Activated CD4-positive, alpha-beta memory T cell treated with anti-CD3 and anti-CD28 coated beads for 36 hours (primary cell): ENCODE measurements at regions not wholly inside any gene's neighbourhood (a gene's known extent, or its start where the extent isn't known, plus 50 kb on each side); places are given as distances from the start of the nearest gene placed in this dataset.

ENCODE experiments used
- CTCF ChIA-PET: fragments of 350-600 bp; sonication (Branson Sonifier 250); formaldehyde crosslinking; loops from one replicate; lab custom pipeline; 2021; ENCODE audit warnings: antibody characterized with exemption, inconsistent platforms; lab: Charles Lee
- POLR2A ChIA-PET: fragments of 350-600 bp; sonication (Branson Sonifier 250); formaldehyde crosslinking; loops from one replicate; lab custom pipeline; 2021; ENCODE audit warnings: antibody characterized with exemption; lab: Charles Lee
- DNase-seq: peaks from one replicate; pipeline ENCODE4 v3.0.0-alpha.2; 2020
- H3K27ac Mint-ChIP-seq: one replicate; pipeline ENCODE4 v1.8.0; 2021; ENCODE audit warnings: mixed read lengths
- H3K27me3 Mint-ChIP-seq: one replicate; pipeline ENCODE4 v1.8.0; 2021; ENCODE audit warnings: mixed read lengths
- H3K36me3 Mint-ChIP-seq: one replicate; pipeline ENCODE4 v1.8.0; 2021; ENCODE audit warnings: mixed read lengths
- H3K4me1 Mint-ChIP-seq: one replicate; pipeline ENCODE4 v1.8.0; 2021; ENCODE audit warnings: low read depth, mixed read lengths
- H3K4me3 Mint-ChIP-seq: one replicate; pipeline ENCODE4 v1.8.0; 2021; ENCODE audit warnings: mild to moderate bottlenecking, mixed read lengths
- H3K9me3 Mint-ChIP-seq: one replicate; pipeline ENCODE4 v1.8.0; 2021; ENCODE audit warnings: mixed read lengths
- intact Hi-C: fragments of 100-400 bp; cut with micrococcal nuclease; formaldehyde crosslinking; loops from one replicate; pipeline ENCODE4 v1.15.1; 2023

DNA sequence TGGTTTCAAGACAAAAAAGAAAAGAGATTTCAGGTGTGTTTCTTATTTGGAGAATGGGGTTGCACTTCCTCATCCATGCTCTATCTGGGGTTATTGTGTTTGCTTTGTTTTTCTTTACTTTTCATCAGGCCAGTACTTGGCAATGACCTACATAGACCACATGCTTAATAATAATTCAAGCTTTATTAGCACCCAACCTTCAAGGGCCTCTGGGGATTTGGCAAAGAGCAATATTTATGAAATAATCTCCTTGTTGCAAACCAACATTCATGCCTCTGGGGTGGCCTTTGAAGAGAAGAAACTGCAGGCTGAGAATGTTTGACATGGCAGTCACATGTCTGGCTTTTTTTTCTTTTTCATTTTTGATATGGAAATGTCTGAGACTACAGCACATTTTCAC lies 68.2 kb upstream of the SNRK start:
- DNase-seq, result no peak
- intact Hi-C loops, result no loop called here
- H3K9me3 Mint-ChIP-seq, result no peaks in the 10 kb centered on the region
- H3K27ac Mint-ChIP-seq, result no peak overlapping the region
- ChIA-PET CTCF (no interaction called here), POLR2A (no interaction called here)
- H3K36me3 Mint-ChIP-seq, result no peaks in the 10 kb centered on the region
- H3K4me3 Mint-ChIP-seq, result no peak overlapping the region
- H3K27me3 Mint-ChIP-seq, result no peaks in the 10 kb centered on the region
- H3K4me1 Mint-ChIP-seq, result peaks cover 46% of the 10 kb centered on the region

DNA sequence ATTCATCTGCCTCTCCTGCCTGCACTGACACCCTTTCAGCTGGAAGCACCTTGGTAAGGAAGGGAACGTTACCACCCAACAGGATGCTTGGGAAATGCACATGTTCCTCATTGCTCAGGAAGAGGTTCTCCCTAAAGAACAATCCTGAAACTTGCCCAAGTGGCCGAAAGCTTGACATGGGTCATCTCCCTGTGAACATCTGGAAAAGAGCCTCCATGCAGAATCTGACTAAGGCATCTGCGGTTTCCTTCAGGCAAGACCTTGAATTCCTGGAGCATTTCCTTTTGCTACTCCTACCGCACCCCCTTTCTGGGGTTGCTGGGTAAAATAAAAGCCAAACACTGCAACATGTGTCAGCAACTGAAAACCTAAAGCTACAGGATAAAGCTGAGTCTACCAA lies 68.7 kb upstream of the SNRK start:
- H3K4me3 Mint-ChIP-seq, result no peak overlapping the region
- H3K4me1 Mint-ChIP-seq, result peaks cover 41% of the 10 kb centered on the region

DNA sequence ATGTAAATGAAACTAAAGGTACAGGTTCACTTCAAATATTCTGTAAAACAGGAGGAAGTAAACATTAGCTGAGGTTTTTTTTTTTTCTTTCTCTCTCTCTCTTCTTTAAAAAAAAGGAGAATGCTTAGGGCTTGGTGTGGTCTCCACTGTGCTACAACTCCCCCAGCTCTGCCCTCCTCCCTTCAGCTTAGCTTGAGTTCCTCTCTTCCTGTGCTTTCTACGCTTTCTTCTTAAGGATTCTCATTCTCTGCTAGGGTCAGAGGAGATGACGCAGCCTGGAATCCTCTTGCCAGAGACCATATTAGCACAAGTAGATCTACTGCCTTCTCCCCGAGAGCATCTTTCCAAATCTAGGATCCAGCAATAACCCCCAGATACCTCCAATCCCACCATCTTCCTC lies 69.1 kb upstream of the SNRK start:
- DNase-seq, result no peak
- Mint-ChIP-seq H3K27ac (no peak overlapping the region), H3K4me1 (peaks cover 37% of the 10 kb centered on the region), H3K36me3 (no peaks in the 10 kb centered on the region), H3K27me3 (no peaks in the 10 kb centered on the region), H3K9me3 (no peaks in the 10 kb centered on the region), H3K4me3 (no peak overlapping the region)
- POLR2A ChIA-PET, result no interaction called here
- intact Hi-C loops, result no loop called here
- CTCF ChIA-PET, result interaction anchor here (1.5 to 2.3 kb wide), 2 partner anchors 55 to 286 kb away, joined by 4 to 7 read pairs; no protein-coding TSS in a partner anchor

More for the DNA sequence above, 68.7 kb upstream of the SNRK start:
- no peak for DNase-seq
- H3K27ac Mint-ChIP-seq, result no peak overlapping the region
- H3K36me3 Mint-ChIP-seq, result no peaks in the 10 kb centered on the region
- H3K9me3 Mint-ChIP-seq, result no peaks in the 10 kb centered on the region
- ChIA-PET CTCF (no interaction called here), POLR2A (no interaction called here)
- no peaks in the 10 kb centered on the region for H3K27me3 Mint-ChIP-seq
- intact Hi-C loops, result no loop called here

DNA sequence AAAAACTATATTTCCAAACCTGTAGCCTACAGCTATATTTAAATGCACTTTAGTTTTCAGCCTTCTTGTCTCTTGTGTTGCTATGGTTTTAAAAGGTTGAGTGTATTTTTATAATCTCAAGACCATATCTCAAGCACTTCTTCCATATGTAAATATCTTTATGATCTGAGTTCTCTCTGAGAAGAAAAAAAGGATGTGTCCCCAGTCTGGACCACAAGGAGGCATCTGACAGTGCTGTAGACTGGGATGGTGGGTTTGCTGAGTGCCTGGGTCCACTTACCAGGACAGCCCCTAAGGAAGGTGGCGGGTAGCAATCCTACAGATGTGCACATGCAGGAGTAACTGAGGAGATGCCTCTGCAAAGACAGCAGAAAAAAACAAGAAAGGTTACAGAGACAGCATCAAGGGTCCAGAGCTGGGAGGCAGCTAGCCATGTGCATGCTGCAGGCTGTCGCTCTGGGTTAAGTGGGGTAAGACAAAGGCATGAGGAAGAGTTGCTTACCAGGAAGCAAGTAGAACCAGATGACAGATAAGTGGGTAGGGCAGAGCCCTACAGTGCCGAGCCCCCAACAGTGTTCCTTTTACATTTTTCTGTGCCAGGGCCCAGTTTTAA lies 70.6 kb upstream of the SNRK start:
- H3K36me3 Mint-ChIP-seq, result no peaks in the 10 kb centered on the region
- no peaks in the 10 kb centered on the region for H3K9me3 Mint-ChIP-seq
- CTCF ChIA-PET, result interaction anchor here (1.5 to 2.3 kb wide), 2 partner anchors 53 to 287 kb away, joined by 4 to 7 read pairs; no protein-coding TSS in a partner anchor
- DNase-seq, result no peak
- peaks cover 27% of the 10 kb centered on the region for H3K4me1 Mint-ChIP-seq
- POLR2A ChIA-PET, result no interaction called here
- H3K4me3 Mint-ChIP-seq, result no peak overlapping the region
- H3K27me3 Mint-ChIP-seq, result no peaks in the 10 kb centered on the region
- H3K27ac Mint-ChIP-seq, result no peak overlapping the region
- intact Hi-C loops, result no loop called here

DNA sequence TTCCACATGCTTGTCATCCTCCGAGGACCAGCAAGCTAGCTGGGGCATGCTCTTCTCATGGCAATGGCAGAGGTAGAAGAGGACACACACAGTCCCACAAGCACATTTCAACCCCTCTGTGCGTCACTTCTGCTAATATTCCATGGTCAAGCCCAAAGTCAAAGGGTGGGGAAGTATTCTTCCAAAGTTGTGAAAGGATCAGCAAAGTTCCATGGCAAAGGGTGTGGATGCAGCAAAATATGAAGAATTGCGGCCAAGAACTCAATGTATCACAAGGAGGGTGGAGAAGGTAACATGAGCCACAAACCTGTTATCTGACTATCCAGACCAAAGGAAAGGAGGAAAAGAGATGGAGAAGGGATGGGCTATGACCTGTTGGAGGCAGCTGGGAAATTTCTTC lies 71.2 kb upstream of the SNRK start:
- Mint-ChIP-seq H3K4me1 (peaks cover 21% of the 10 kb centered on the region), H3K27ac (no peak overlapping the region), H3K4me3 (no peak overlapping the region), H3K9me3 (no peaks in the 10 kb centered on the region), H3K27me3 (no peaks in the 10 kb centered on the region), H3K36me3 (no peaks in the 10 kb centered on the region)
- intact Hi-C loops, result no loop called here
- DNase-seq, result no peak
- CTCF ChIA-PET, result interaction anchor here (2.3 kb wide), 1 partner anchor 53 kb away, joined by 7 read pairs; no protein-coding TSS in a partner anchor
- POLR2A ChIA-PET, result no interaction called here

DNA sequence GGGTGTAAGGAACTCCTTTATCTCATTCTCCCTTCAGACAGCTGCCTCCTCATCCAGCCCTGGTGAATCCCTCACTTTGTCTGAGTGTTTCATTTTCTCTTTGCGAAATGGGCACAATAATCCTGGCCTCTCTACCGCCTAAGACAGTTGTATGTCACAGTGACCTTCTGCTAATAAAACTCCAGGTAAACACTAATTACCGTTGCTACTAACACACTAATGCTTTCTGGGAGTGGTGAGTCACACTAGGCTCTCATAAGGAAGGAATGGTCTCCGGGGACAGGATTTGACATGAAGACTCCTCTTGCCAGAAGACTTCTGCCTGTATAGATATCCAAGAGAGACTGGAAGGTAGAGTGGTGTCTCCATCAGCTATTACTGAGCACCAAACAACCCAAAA lies 71.7 kb upstream of the SNRK start:
- CTCF ChIA-PET, result interaction anchor here (1.0 kb wide), 1 partner anchor 9 kb away, joined by 3 read pairs; no protein-coding TSS in a partner anchor
- POLR2A ChIA-PET, result no interaction called here

DNA sequence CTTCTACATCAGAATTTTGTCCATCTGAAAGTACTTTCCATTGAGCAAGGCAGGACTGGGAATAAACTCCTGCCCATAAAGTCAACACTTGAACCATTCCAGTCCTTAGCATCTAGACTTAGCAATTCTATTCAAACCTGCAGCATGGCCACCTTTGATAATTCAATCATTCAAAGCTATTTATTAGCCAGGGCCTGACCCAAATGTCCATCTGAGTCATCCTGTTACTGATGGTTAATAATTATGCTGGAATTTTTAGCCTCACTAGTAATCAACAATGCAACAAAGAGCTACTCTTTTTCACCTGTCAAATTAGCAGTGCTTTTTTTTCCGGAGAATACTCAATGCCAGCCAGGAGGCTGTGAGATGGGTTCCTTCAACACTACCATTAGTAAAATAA lies 72.7 kb upstream of the SNRK start:
- ChIA-PET POLR2A (no interaction called here), CTCF (interaction anchor here (1.0 kb wide), 1 partner anchor 10 kb away, joined by 3 read pairs; no protein-coding TSS in a partner anchor)
- intact Hi-C loops, result no loop called here
- H3K4me1 Mint-ChIP-seq, result peaks cover 18% of the 10 kb centered on the region
- no peaks in the 10 kb centered on the region for H3K36me3 Mint-ChIP-seq
- H3K27me3 Mint-ChIP-seq, result no peaks in the 10 kb centered on the region
- H3K27ac Mint-ChIP-seq, result no peak overlapping the region
- H3K4me3 Mint-ChIP-seq, result no peak overlapping the region
- no peaks in the 10 kb centered on the region for H3K9me3 Mint-ChIP-seq
- DNase-seq, result no peak

More for the DNA sequence above, 71.7 kb upstream of the SNRK start:
- no peak for DNase-seq
- Mint-ChIP-seq H3K27me3 (no peaks in the 10 kb centered on the region), H3K4me3 (no peak overlapping the region), H3K27ac (no peak overlapping the region), H3K9me3 (no peaks in the 10 kb centered on the region), H3K4me1 (peaks cover 21% of the 10 kb centered on the region), H3K36me3 (no peaks in the 10 kb centered on the region)
- intact Hi-C loops, result no loop called here

DNA sequence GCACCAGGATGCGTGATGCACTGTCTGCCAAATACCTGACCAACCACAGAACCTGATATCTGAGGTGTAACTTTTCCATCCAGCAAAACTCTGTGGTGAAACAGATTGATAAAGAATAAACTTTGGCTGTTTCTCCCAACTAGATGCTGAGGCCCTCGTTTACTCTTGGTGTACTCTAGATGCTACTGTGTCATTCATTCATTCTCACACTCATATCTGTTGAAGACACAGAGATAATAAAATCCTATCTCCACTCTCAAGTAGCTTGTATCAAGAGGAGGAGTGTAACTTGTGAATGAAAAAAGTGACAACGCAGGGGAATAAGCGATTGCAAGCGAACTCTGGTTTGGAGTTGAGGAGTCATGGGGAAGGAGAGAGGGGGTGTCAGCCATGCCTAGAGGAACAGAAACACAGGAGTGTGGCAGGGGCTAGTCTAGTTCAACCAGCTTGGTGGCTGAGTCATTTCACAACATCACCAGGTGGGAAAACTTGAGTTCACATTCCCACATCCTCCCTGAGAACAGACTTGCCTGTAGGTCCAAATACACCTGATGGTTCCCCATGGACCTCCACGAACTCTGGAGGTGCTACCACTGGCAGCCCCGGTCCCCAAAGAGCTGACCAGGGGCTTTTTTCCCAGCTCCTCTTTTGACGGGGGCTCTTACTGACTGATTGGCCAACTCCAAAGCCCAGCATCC lies 73.3 kb upstream of the SNRK start:
- Mint-ChIP-seq H3K36me3 (no peaks in the 10 kb centered on the region), H3K27ac (no peak overlapping the region), H3K9me3 (no peaks in the 10 kb centered on the region), H3K4me1 (peaks cover 18% of the 10 kb centered on the region), H3K4me3 (no peak overlapping the region), H3K27me3 (no peaks in the 10 kb centered on the region)
- intact Hi-C loops, result no loop called here
- ChIA-PET CTCF (interaction anchor here (1.1 to 1.2 kb wide), 2 partner anchors 11 to 290 kb away, joined by 3 to 4 read pairs; no protein-coding TSS in a partner anchor), POLR2A (no interaction called here)
- no peak for DNase-seq

DNA sequence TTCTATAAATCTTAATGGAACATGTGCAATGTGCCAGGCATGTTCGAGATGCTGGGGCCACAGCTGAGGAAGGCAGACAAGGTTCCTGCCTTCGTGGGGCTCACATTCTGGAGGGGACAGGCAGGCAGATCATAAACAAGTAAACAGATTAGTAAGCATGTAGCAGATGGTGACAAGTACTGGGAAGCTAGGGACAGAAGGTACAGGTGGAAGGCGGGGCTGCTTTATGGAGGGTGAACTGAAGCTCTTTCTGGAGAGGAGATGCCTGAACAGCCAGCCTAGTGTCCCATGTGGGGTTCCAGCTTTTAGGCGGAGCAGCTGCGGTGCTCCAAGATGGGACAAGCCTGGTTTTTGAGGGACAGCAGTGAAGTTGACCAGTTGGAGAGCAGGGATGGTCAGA lies 74.7 kb upstream of the SNRK start:
- no peak for DNase-seq
- Mint-ChIP-seq H3K4me1 (peaks cover 7% of the 10 kb centered on the region), H3K9me3 (no peaks in the 10 kb centered on the region), H3K4me3 (no peak overlapping the region), H3K27ac (no peak overlapping the region), H3K36me3 (no peaks in the 10 kb centered on the region), H3K27me3 (no peaks in the 10 kb centered on the region)
- intact Hi-C loops, result no loop called here
- ChIA-PET POLR2A (no interaction called here), CTCF (interaction anchor here (1.1 to 1.5 kb wide), 3 partner anchors 12 to 292 kb away, joined by 3 to 4 read pairs (median 3); no protein-coding TSS in a partner anchor)

DNA sequence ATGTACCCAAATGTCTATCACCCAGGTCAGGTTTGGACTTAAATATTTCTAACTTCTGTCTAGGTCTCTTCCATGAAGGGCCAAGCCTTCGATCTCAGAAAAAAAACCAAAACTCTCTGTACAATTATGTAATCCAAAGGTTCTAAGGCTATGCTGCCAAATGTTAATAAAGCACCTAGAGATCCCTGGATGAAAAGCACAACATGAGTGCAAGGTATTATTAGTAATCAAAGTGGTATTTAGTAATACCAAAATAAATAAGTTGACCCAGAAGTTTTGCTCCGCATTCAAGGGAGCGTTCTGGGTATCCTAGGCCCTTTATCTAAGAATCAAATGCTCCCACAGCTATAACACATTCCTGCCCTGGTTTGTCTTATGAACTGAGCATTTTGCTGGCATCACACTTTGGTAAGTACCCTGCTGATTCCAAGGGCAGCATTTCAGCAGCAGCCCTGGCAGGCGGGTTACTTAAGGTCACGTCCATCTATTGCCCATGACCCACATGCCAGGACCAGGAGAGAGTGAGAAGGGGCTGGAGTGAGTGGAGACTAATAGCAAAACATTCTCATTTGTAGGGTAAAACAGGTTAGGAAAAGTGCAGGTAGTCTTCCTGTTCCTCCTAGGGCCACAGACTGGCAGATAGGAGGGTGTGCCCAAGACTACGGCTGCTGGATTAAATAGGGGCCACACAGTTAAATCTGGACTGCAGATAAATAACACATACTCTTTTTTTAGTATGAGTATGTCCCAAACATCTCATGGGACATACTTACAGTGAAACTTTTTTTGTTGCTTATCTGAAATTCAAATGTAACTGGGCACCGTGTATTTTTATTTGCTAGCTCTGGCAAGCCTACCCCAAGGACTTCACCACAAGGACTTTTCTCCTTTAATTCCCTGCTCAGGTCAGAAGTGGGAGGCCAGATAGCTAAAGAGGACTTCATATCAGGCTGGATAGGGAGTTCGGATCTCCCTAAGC lies 76.0 kb upstream of the SNRK start:
- ChIA-PET CTCF (interaction anchor here (1.5 kb wide), 1 partner anchor 48 kb away, joined by 3 read pairs; no protein-coding TSS in a partner anchor), POLR2A (no interaction called here)
- Mint-ChIP-seq H3K4me3 (no peak overlapping the region), H3K4me1 (no peaks in the 10 kb centered on the region), H3K27ac (no peak overlapping the region), H3K36me3 (no peaks in the 10 kb centered on the region), H3K9me3 (no peaks in the 10 kb centered on the region), H3K27me3 (no peaks in the 10 kb centered on the region)
- intact Hi-C loops, result no loop called here
- DNase-seq, result no peak

DNA sequence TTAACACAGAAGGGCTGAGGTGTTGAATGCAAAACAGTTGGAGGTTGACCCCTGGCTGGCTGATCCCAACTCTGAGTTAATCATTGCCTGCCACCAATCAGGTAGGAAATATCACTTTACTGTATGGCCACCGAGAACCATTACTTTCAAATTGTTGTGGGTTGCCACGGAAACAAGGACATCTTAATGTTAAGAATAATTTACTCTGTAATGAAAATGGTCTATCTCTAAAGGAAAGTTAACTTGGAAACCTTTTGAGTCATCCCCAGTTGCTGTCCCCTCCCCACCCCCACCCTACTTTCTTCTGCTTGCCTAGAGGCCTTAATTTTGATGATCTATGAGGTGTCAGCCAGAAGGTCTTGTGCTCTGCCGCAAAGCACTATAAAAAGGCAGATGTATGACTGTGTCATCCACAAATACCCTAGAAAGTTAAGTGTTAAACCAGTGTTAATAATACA lies 78.7 kb upstream of the SNRK start:
- CTCF ChIA-PET, result no interaction called here
- H3K4me3 Mint-ChIP-seq, result no peak overlapping the region

DNA sequence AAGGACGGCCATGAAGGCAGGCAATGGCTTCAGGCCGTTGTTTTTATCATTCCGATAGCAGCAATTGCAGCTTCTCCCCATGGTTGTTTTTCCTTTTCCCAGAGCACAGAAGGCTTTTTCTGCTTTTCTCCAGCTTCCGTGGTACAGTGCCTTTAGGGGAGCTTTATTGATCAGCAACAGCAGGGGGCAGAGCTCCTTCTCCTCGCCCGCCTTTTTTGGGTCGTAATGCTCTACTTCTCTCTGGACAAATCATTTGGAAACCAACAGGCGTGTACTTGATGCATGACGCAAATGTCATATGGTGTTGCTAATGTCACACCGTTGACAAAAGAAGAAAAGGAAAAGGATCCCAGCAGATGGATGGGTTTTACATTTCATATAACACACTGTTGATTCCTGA lies 79.7 kb upstream of the SNRK start:
- intact Hi-C loops, result no loop called here
- Mint-ChIP-seq H3K4me1 (no peaks in the 10 kb centered on the region), H3K36me3 (no peaks in the 10 kb centered on the region), H3K4me3 (no peak overlapping the region), H3K27me3 (no peaks in the 10 kb centered on the region), H3K27ac (no peak overlapping the region), H3K9me3 (no peaks in the 10 kb centered on the region)
- no peak for DNase-seq
- ChIA-PET POLR2A (no interaction called here), CTCF (no interaction called here)

More for the DNA sequence above, 78.7 kb upstream of the SNRK start:
- no peak for DNase-seq
- Mint-ChIP-seq H3K27me3 (no peaks in the 10 kb centered on the region), H3K9me3 (no peaks in the 10 kb centered on the region), H3K27ac (no peak overlapping the region), H3K36me3 (no peaks in the 10 kb centered on the region), H3K4me1 (no peaks in the 10 kb centered on the region)
- POLR2A ChIA-PET, result no interaction called here
- intact Hi-C loops, result no loop called here
